Suprapubic skin (tissue), 3 donors: ENCODE measurements at regions not wholly inside any gene's neighbourhood (a gene's known extent, or its start where the extent isn't known, plus 50 kb on each side); places are given as distances from the start of the nearest gene placed in this dataset.

Experiments used
- POLR2A ChIP-seq, 2 donors: fragments of 450-650 bp; IDR thresholded peaks; one replicate each; pipeline ENCODE4 v1.6.1; 2017; ENCODE audit warnings: antibody characterized with exemption in 2 of 2, mild to moderate bottlenecking in 2 of 2, moderate library complexity in 2 of 2
- TF ChIP-seq, protein P1 (sequence below), 2 donors: fragments of 200-600 bp in 1 of 2; fragments of 450-650 bp in 1 of 2; sonication (generic) in 1 of 2; IDR thresholded peaks; one replicate each; pipeline ENCODE4 v1.5.1; 2016 to 2019; ENCODE audit warnings: antibody characterized with exemption in 2 of 2, mild to moderate bottlenecking in 1 of 2, moderate library complexity in 1 of 2

DNA sequence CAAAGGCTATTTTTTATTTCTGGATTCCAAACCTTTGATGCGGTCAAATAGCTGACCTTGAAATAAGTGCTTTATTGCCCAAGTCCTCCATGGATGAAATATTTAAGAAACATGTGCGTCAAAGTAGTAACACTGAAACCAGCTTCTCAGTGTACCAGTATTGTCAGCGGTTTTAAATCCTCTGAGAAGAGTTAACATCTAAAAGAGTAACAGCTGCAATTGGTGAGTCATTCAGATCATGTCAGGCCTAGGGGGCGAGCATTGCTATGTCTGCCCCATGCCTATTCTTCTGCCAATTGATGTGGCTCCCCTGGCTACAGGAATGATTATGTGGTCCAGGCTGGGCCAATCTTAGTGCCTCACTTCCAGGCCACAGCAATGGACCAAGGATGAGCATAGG lies 263.3 kb upstream of the SORL1-AS1 start:
- TF ChIP-seq, protein P1, sequence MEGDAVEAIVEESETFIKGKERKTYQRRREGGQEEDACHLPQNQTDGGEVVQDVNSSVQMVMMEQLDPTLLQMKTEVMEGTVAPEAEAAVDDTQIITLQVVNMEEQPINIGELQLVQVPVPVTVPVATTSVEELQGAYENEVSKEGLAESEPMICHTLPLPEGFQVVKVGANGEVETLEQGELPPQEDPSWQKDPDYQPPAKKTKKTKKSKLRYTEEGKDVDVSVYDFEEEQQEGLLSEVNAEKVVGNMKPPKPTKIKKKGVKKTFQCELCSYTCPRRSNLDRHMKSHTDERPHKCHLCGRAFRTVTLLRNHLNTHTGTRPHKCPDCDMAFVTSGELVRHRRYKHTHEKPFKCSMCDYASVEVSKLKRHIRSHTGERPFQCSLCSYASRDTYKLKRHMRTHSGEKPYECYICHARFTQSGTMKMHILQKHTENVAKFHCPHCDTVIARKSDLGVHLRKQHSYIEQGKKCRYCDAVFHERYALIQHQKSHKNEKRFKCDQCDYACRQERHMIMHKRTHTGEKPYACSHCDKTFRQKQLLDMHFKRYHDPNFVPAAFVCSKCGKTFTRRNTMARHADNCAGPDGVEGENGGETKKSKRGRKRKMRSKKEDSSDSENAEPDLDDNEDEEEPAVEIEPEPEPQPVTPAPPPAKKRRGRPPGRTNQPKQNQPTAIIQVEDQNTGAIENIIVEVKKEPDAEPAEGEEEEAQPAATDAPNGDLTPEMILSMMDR (IDR thresholded peaks at IDR 0.05), result no peak
- no peak for TF ChIP-seq POLR2A (IDR thresholded peaks at IDR 0.05)
